CD14-positive monocyte (primary cell): ENCODE measurements at regions not wholly inside any gene's neighbourhood (a gene's known extent, or its start where the extent isn't known, plus 50 kb on each side); places are given as distances from the start of the nearest gene placed in this dataset.
A peak's percentile ranks its signal among the peaks of the same experiment; 100 is the strongest.

Source experiments
- DNase-seq, 3 donors: peaks; one replicate each; pipeline ENCODE4 v3.0.0-alpha.2; 2011 to 2022
- H2AFZ ChIP-seq: 2 replicates; pipeline ENCODE4 v1.6.0; 2012; ENCODE audit warnings: mild to moderate bottlenecking, low read depth, low read length, inconsistent platforms; ENCODE audit not compliant: insufficient read depth, poor library complexity, severe bottlenecking
- H3K27ac ChIP-seq, 2 donors: 1 replicate in 1 of 2; 2 replicates in 1 of 2; pipeline ENCODE4 v1.5.1; 2012 to 2013; ENCODE audit warnings: low read length in 2 of 2, control low read depth in 1 of 2, inconsistent platforms in 1 of 2, low read depth in 1 of 2, mild to moderate bottlenecking in 1 of 2
- H3K27me3 ChIP-seq, 2 donors: one replicate each; pipeline versions ENCODE4 v1.6.0 to v1.6.1; 2011 to 2013; ENCODE audit warnings: low read length in 2 of 2; ENCODE audit not compliant: control insufficient read depth in 2 of 2, insufficient read depth in 2 of 2
- H3K36me3 ChIP-seq, 2 donors: replicated peaks in 1 of 2; 1 replicate in 1 of 2; 2 replicates in 1 of 2; pipeline versions ENCODE4 v1.5.1 to v1.6.1; 2012 to 2013; ENCODE audit warnings: low read length in 2 of 2, control low read depth in 1 of 2, inconsistent platforms in 1 of 2, mild to moderate bottlenecking in 1 of 2; ENCODE audit not compliant: insufficient read depth in 2 of 2, control insufficient read depth in 1 of 2
- H3K4me1 ChIP-seq, 2 donors: 1 replicate in 1 of 2; 2 replicates in 1 of 2; pipeline versions ENCODE4 v1.5.1 to v1.6.1; 2012 to 2013; ENCODE audit warnings: low read length in 2 of 2, control low read depth in 1 of 2, inconsistent platforms in 1 of 2, mild to moderate bottlenecking in 1 of 2, moderate library complexity in 1 of 2; ENCODE audit not compliant: insufficient read depth in 2 of 2, control insufficient read depth in 1 of 2
- H3K4me2 ChIP-seq: replicated peaks from 2 replicates; pipeline ENCODE3; 2012; ENCODE audit warnings: low read length, moderate library complexity, mild to moderate bottlenecking; ENCODE audit not compliant: poor library complexity, severe bottlenecking; ENCODE audit errors: extremely low read depth
- H3K4me3 ChIP-seq, 3 experiments: fragments of 200-600 bp in 1 of 3; sonication (generic) in 1 of 3; replicated peaks in 1 of 3; 1 replicate in 2 of 3; 2 replicates in 1 of 3; pipeline ENCODE4 v1.5.1; 2011 to 2013; ENCODE audit warnings: low read length in 3 of 3, mild to moderate bottlenecking in 3 of 3, control low read depth in 2 of 3, low read depth in 2 of 3, inconsistent platforms in 1 of 3, moderate library complexity in 1 of 3
- H3K79me2 ChIP-seq: 2 replicates; pipeline ENCODE4 v1.6.0; 2012; ENCODE audit warnings: mild to moderate bottlenecking, control low read depth, inconsistent platforms, low read length, moderate library complexity; ENCODE audit not compliant: insufficient read depth
- H3K9ac ChIP-seq: 2 replicates; pipeline ENCODE4 v1.6.0; 2017; ENCODE audit warnings: low read length, mild to moderate bottlenecking; ENCODE audit not compliant: insufficient read depth, poor library complexity, severe bottlenecking
- H3K9me3 ChIP-seq, 2 donors: replicated peaks in 1 of 2; 1 replicate in 1 of 2; 2 replicates in 1 of 2; pipeline versions ENCODE4 v1.5.1 to v1.6.1; 2012 to 2013; ENCODE audit warnings: low read length in 2 of 2, control low read depth in 1 of 2; ENCODE audit not compliant: control insufficient read depth in 1 of 2, insufficient read depth in 1 of 2
- H4K20me1 ChIP-seq: 2 replicates; pipeline ENCODE4 v1.6.0; 2012; ENCODE audit warnings: mild to moderate bottlenecking, low read length, control low read depth, moderate library complexity; ENCODE audit not compliant: insufficient read depth
- H3K27ac Mint-ChIP-seq, 7 donors: one replicate each; pipeline ENCODE4 v1.8.0; 2020; ENCODE audit warnings: mild to moderate bottlenecking in 7 of 7, mixed read lengths in 7 of 7, moderate library complexity in 6 of 7, inconsistent platforms in 2 of 7
- H3K27me3 Mint-ChIP-seq, 3 donors: one replicate each; pipeline ENCODE4 v1.8.0; 2021 to 2022; ENCODE audit warnings: low read depth in 3 of 3, mild to moderate bottlenecking in 3 of 3, mixed read lengths in 3 of 3, moderate library complexity in 3 of 3, inconsistent platforms in 1 of 3
- H3K36me3 Mint-ChIP-seq, 2 donors: one replicate each; pipeline ENCODE4 v1.8.0; 2020; ENCODE audit warnings: mixed read lengths in 2 of 2, inconsistent platforms in 1 of 2, mild to moderate bottlenecking in 1 of 2
- H3K4me1 Mint-ChIP-seq: one replicate; pipeline ENCODE4 v1.8.0; 2020; ENCODE audit warnings: mild to moderate bottlenecking, mixed read lengths
- H3K4me3 Mint-ChIP-seq, 2 donors: one replicate each; pipeline ENCODE4 v1.8.0; 2020; ENCODE audit warnings: mild to moderate bottlenecking in 2 of 2, mixed read lengths in 2 of 2, moderate library complexity in 1 of 2
- H3K9me3 Mint-ChIP-seq, 7 donors: one replicate each; pipeline ENCODE4 v1.8.0; 2020 to 2022; ENCODE audit warnings: mixed read lengths in 7 of 7, mild to moderate bottlenecking in 6 of 7, moderate library complexity in 6 of 7, inconsistent platforms in 2 of 7
- whole genome bisulfite sequencing: methylation state at CpG from one replicate; pipeline ENCODE4 v1.1.5; 2013; ENCODE audit warnings: missing lambda C conversion rate; ENCODE audit not compliant: insufficient coverage; 5-methylcytosine and 5-hydroxymethylcytosine counted together
- intact Hi-C, 2 donors: fragments of 100-400 bp; cut with micrococcal nuclease; formaldehyde crosslinking; loops; one replicate each; pipeline versions ENCODE4 v1.15.0 to v1.15.1; 2023
- TF ChIP-seq, protein P1 (sequence below): fragments of 200-600 bp; IDR thresholded peaks from one replicate; pipeline ENCODE4 v1.8.0; 2022; ENCODE audit warnings: antibody characterized with exemption, mild to moderate bottlenecking

DNA sequence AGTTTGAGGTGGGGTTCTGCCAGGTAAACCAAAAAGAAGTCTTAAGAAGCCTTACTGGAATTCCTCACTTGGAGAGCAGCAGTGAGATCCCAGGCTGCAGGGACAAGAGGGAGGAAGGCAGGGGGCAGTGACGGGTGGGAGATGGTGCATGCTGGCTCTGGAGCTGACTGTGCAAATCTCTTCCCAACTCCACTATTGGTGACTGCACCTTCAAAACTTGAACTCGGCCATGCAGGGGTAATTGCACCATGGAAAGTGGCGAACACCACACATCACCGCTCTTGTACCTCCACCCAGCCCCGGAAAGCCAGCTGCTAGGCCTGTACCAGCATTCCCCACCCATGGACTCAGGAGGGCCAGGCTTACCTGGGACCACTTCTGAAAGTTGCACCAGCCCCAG, 51.4 kb upstream of the CDR2 start:
- Mint-ChIP-seq H3K36me3 (peaks cover 73 to 91% of the 10 kb centered on the region in 2 donors), H3K27ac (no peak overlapping the region), H3K9me3 (peaks cover 0 to 7% (median 3%) of the 10 kb centered on the region in 7 donors), H3K4me1 (no peaks in the 10 kb centered on the region), H3K4me3 (no peak overlapping the region), H3K27me3 (peaks cover 0 to 2% (median 0%) of the 10 kb centered on the region in 3 donors)
- Histone ChIP-seq H3K9ac (no peak overlapping the region), H3K27me3 (no peaks in the 10 kb centered on the region), H4K20me1 (no peaks in the 10 kb centered on the region), H3K9me3 (no peaks in the 10 kb centered on the region), H3K4me1 (no peaks in the 10 kb centered on the region), H3K4me2 (no peak overlapping the region), H3K79me2 (no peaks in the 10 kb centered on the region), H3K36me3 (peaks cover 31 to 78% of the 10 kb centered on the region in 2 donors), H3K4me3 (no peak overlapping the region), H3K27ac (no peak overlapping the region), H2AFZ (no peak overlapping the region)
- DNase-seq: no peak
- intact Hi-C loops: no loop called here
- WGBS: 90% methylated on average over 4 of the region's 5 CpGs
- TF ChIP-seq, protein P1, sequence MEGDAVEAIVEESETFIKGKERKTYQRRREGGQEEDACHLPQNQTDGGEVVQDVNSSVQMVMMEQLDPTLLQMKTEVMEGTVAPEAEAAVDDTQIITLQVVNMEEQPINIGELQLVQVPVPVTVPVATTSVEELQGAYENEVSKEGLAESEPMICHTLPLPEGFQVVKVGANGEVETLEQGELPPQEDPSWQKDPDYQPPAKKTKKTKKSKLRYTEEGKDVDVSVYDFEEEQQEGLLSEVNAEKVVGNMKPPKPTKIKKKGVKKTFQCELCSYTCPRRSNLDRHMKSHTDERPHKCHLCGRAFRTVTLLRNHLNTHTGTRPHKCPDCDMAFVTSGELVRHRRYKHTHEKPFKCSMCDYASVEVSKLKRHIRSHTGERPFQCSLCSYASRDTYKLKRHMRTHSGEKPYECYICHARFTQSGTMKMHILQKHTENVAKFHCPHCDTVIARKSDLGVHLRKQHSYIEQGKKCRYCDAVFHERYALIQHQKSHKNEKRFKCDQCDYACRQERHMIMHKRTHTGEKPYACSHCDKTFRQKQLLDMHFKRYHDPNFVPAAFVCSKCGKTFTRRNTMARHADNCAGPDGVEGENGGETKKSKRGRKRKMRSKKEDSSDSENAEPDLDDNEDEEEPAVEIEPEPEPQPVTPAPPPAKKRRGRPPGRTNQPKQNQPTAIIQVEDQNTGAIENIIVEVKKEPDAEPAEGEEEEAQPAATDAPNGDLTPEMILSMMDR: no peak

DNA sequence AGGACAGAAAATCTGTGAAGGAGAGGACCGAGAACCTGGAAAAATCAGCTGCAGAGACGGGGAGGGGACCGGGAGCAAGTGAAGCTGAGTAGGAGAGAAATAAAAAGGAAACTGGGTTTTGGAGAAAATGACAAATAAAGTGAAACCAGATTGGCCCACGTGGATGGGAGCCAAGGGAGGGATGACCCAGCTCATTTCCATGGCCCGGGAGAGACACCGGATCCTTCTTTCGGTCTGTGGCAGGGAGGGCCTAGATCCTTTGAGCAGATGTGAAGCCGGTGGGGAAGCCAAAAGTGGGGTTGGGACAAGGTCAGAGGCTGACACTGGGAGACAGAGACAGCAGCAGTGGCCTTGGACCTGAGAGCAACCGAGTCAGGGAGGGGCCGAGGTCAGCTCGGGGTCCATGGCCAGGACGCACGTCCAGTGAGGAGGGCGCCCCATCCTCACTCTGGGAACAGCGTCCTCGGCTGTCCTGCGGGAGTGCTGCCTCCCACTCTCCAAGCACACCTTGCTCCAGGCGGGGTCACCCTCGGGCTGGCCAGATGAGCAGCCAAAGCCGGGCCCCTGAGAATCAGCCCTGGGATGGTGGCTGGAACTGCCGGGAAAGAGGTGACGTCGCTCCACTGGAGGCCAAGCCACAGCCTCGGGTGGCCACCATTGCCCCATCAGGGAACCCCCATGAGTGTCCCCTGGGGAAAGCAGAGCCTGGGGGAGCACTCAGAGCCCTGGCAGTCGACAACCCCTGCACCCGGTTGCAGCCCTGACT, 50.8 kb upstream of the CDR2 start:
- no peaks in the 10 kb centered on the region for H3K9me3 ChIP-seq
- peaks cover 28 to 84% of the 10 kb centered on the region in 2 donors for H3K36me3 ChIP-seq
- no peak overlapping the region for H3K4me2 ChIP-seq
- Mint-ChIP-seq H3K27ac (peak overlapping the region in 4 of 7 donors; percentile 28 to 59 (median 49)), H3K9me3 (peaks cover 0 to 7% (median 3%) of the 10 kb centered on the region in 7 donors), H3K36me3 (peaks cover 77 to 93% of the 10 kb centered on the region in 2 donors), H3K4me3 (no peak overlapping the region), H3K4me1 (no peaks in the 10 kb centered on the region), H3K27me3 (peaks cover 0 to 2% (median 0%) of the 10 kb centered on the region in 3 donors)
- H3K4me3 ChIP-seq: no peak overlapping the region
- H3K9ac ChIP-seq: no peak overlapping the region
- intact Hi-C loops: no loop called here
- WGBS: 96% methylated on average over 26 of the region's 26 CpGs
- no peaks in the 10 kb centered on the region for H4K20me1 ChIP-seq
- no peak overlapping the region for H2AFZ ChIP-seq
- no peak for DNase-seq
- H3K4me1 ChIP-seq: no peaks in the 10 kb centered on the region
- no peaks in the 10 kb centered on the region for H3K27me3 ChIP-seq
- no peak overlapping the region for H3K27ac ChIP-seq
- no peaks in the 10 kb centered on the region for H3K79me2 ChIP-seq
- TF ChIP-seq, protein P1: no peak
